ENCODE measurements at regions not wholly inside any gene's neighbourhood (a gene's known extent, or its start where the extent isn't known, plus 50 kb on each side); places are given as distances from the start of the nearest gene placed in this dataset.

- CTCF ChIA-PET: no interaction called here
- peak; percentile 34 for DNase-seq
- Mint-ChIP-seq H3K9me3 (ENCODE audit: insufficient read depth) (no peaks in the 10 kb centered on the region), H3K4me3 (no peak overlapping the region), H3K27ac (no peak overlapping the region), H3K36me3 (ENCODE audit: low read depth) (no peaks in the 10 kb centered on the region), H3K27me3 (ENCODE audit: low read depth) (peaks cover 23% of the 10 kb centered on the region), H3K4me1 (ENCODE audit: low read depth) (peaks cover 20% of the 10 kb centered on the region)
- no peak for ATAC-seq
- POLR2A ChIA-PET: no interaction called here
Observed at GRCh38 chr12:111196532-111196931, 172.4 kb downstream of the PHETA1 start.

GRCh38 chr12:111195316-111195715 lies 173.6 kb downstream of the PHETA1 start:
- H3K4me3 Mint-ChIP-seq: no peak overlapping the region
- no peak for DNase-seq
- H3K9me3 Mint-ChIP-seq (ENCODE audit: insufficient read depth): no peaks in the 10 kb centered on the region
- H3K27me3 Mint-ChIP-seq (ENCODE audit: low read depth): peaks cover 17% of the 10 kb centered on the region
- ChIA-PET POLR2A (no interaction called here), CTCF (no interaction called here)
- no peak for ATAC-seq
- no peak overlapping the region for H3K27ac Mint-ChIP-seq
- no peaks in the 10 kb centered on the region for H3K36me3 Mint-ChIP-seq (ENCODE audit: low read depth)
- peaks cover 13% of the 10 kb centered on the region for H3K4me1 Mint-ChIP-seq (ENCODE audit: low read depth)

GRCh38 chr12:111194703-111195051 lies 174.2 kb downstream of the PHETA1 start:
- H3K27me3 Mint-ChIP-seq (ENCODE audit: low read depth): peaks cover 15% of the 10 kb centered on the region
- ChIA-PET CTCF (no interaction called here), POLR2A (no interaction called here)
- no peak overlapping the region for H3K27ac Mint-ChIP-seq
- H3K9me3 Mint-ChIP-seq (ENCODE audit: insufficient read depth): no peaks in the 10 kb centered on the region
- no peak for ATAC-seq
- no peak overlapping the region for H3K4me3 Mint-ChIP-seq
- peaks cover 13% of the 10 kb centered on the region for H3K4me1 Mint-ChIP-seq (ENCODE audit: low read depth)
- no peaks in the 10 kb centered on the region for H3K36me3 Mint-ChIP-seq (ENCODE audit: low read depth)
- no peak for DNase-seq

GRCh38 chr12:111193977-111194702 lies 174.8 kb downstream of the PHETA1 start:
- no peak overlapping the region for H3K27ac Mint-ChIP-seq
- no peak for ATAC-seq
- H3K27me3 Mint-ChIP-seq (ENCODE audit: low read depth): peaks cover 13% of the 10 kb centered on the region
- H3K36me3 Mint-ChIP-seq (ENCODE audit: low read depth): no peaks in the 10 kb centered on the region
- ChIA-PET CTCF (no interaction called here), POLR2A (no interaction called here)
- H3K4me1 Mint-ChIP-seq (ENCODE audit: low read depth): peaks cover 13% of the 10 kb centered on the region
- H3K9me3 Mint-ChIP-seq (ENCODE audit: insufficient read depth): no peaks in the 10 kb centered on the region
- H3K4me3 Mint-ChIP-seq: no peak overlapping the region
- DNase-seq: no peak

- H3K36me3 Mint-ChIP-seq (ENCODE audit: low read depth): no peaks in the 10 kb centered on the region
- H3K9me3 Mint-ChIP-seq (ENCODE audit: insufficient read depth): no peaks in the 10 kb centered on the region
- no peak for DNase-seq
- H3K27ac Mint-ChIP-seq: no peak overlapping the region
- ATAC-seq: no peak
- peaks cover 13% of the 10 kb centered on the region for H3K27me3 Mint-ChIP-seq (ENCODE audit: low read depth)
- CTCF ChIA-PET: no interaction called here
- peaks cover 13% of the 10 kb centered on the region for H3K4me1 Mint-ChIP-seq (ENCODE audit: low read depth)
- no peak overlapping the region for H3K4me3 Mint-ChIP-seq
- POLR2A ChIA-PET: no interaction called here
Observed at GRCh38 chr12:111193496-111193895, 175.4 kb downstream of the PHETA1 start.

GRCh38 chr12:111193067-111193466 lies 175.8 kb downstream of the PHETA1 start:
- ATAC-seq: no peak
- ChIA-PET POLR2A (no interaction called here), CTCF (no interaction called here)
- no peak for DNase-seq
- Mint-ChIP-seq H3K27me3 (ENCODE audit: low read depth) (peaks cover 13% of the 10 kb centered on the region), H3K4me3 (no peak overlapping the region), H3K36me3 (ENCODE audit: low read depth) (no peaks in the 10 kb centered on the region), H3K4me1 (ENCODE audit: low read depth) (peaks cover 13% of the 10 kb centered on the region), H3K9me3 (ENCODE audit: insufficient read depth) (no peaks in the 10 kb centered on the region), H3K27ac (no peak overlapping the region)

- ChIA-PET CTCF (no interaction called here), POLR2A (no interaction called here)
- ATAC-seq (no peak), DNase-seq (no peak)
- no peak overlapping the region for H3K27ac Mint-ChIP-seq
- H3K36me3 Mint-ChIP-seq (ENCODE audit: low read depth): no peaks in the 10 kb centered on the region
- peaks cover 13% of the 10 kb centered on the region for H3K27me3 Mint-ChIP-seq (ENCODE audit: low read depth)
- H3K4me3 Mint-ChIP-seq: no peak overlapping the region
- H3K4me1 Mint-ChIP-seq (ENCODE audit: low read depth): peaks cover 13% of the 10 kb centered on the region
- H3K9me3 Mint-ChIP-seq (ENCODE audit: insufficient read depth): no peaks in the 10 kb centered on the region
Observed at GRCh38 chr12:111192647-111193046, 176.2 kb downstream of the PHETA1 start.

- DNase-seq: no peak
- H3K27ac Mint-ChIP-seq: no peak overlapping the region
- no peaks in the 10 kb centered on the region for H3K9me3 Mint-ChIP-seq (ENCODE audit: insufficient read depth)
- CTCF ChIA-PET: interaction anchor here (1.6 kb wide), 1 partner anchor 295 kb away, joined by 3 read pairs; no protein-coding TSS in a partner anchor
- ATAC-seq: no peak
- POLR2A ChIA-PET: no interaction called here
- no peak overlapping the region for H3K4me3 Mint-ChIP-seq
- peaks cover 4% of the 10 kb centered on the region for H3K4me1 Mint-ChIP-seq (ENCODE audit: low read depth)
- H3K27me3 Mint-ChIP-seq (ENCODE audit: low read depth): peaks cover under 1% of the 10 kb centered on the region
- no peaks in the 10 kb centered on the region for H3K36me3 Mint-ChIP-seq (ENCODE audit: low read depth)
Observed at GRCh38 chr12:111190741-111191526, 178.0 kb downstream of the PHETA1 start.

- Mint-ChIP-seq H3K9me3 (ENCODE audit: insufficient read depth) (no peaks in the 10 kb centered on the region), H3K27ac (no peak overlapping the region), H3K4me1 (ENCODE audit: low read depth) (peaks cover under 1% of the 10 kb centered on the region), H3K27me3 (ENCODE audit: low read depth) (no peaks in the 10 kb centered on the region), H3K4me3 (no peak overlapping the region), H3K36me3 (ENCODE audit: low read depth) (no peaks in the 10 kb centered on the region)
- no peak for ATAC-seq
- ChIA-PET CTCF (no interaction called here), POLR2A (no interaction called here)
- no peak for DNase-seq
Observed at GRCh38 chr12:111189792-111190191, 179.1 kb downstream of the PHETA1 start.

GRCh38 chr12:111188436-111188835 lies 180.5 kb downstream of the PHETA1 start:
- CTCF ChIA-PET: no interaction called here
- no peak for ATAC-seq
- H3K27me3 Mint-ChIP-seq (ENCODE audit: low read depth): no peaks in the 10 kb centered on the region

GRCh38 chr12:111186347-111186746 lies 182.5 kb downstream of the PHETA1 start:
- Mint-ChIP-seq H3K27me3 (ENCODE audit: low read depth) (peaks cover 13% of the 10 kb centered on the region), H3K4me3 (no peak overlapping the region), H3K4me1 (ENCODE audit: low read depth) (no peaks in the 10 kb centered on the region), H3K27ac (no peak overlapping the region), H3K36me3 (ENCODE audit: low read depth) (no peaks in the 10 kb centered on the region), H3K9me3 (ENCODE audit: insufficient read depth) (no peaks in the 10 kb centered on the region)
- ChIA-PET CTCF (no interaction called here), POLR2A (no interaction called here)
- ATAC-seq (no peak), DNase-seq (no peak)

More at GRCh38 chr12:111188436-111188835, 180.5 kb downstream of the PHETA1 start:
- DNase-seq: no peak
- Mint-ChIP-seq H3K9me3 (ENCODE audit: insufficient read depth) (no peaks in the 10 kb centered on the region), H3K4me3 (no peak overlapping the region), H3K36me3 (ENCODE audit: low read depth) (no peaks in the 10 kb centered on the region), H3K27ac (no peak overlapping the region), H3K4me1 (ENCODE audit: low read depth) (no peaks in the 10 kb centered on the region)
- POLR2A ChIA-PET: no interaction called here

GRCh38 chr12:111185889-111186227 lies 183.0 kb downstream of the PHETA1 start:
- ChIA-PET CTCF (no interaction called here), POLR2A (no interaction called here)
- H3K36me3 Mint-ChIP-seq (ENCODE audit: low read depth): no peaks in the 10 kb centered on the region
- DNase-seq: no peak
- H3K4me3 Mint-ChIP-seq: no peak overlapping the region
- peaks cover 17% of the 10 kb centered on the region for H3K27me3 Mint-ChIP-seq (ENCODE audit: low read depth)
- H3K4me1 Mint-ChIP-seq (ENCODE audit: low read depth): no peaks in the 10 kb centered on the region
- peak overlapping the region; percentile 14 for H3K27ac Mint-ChIP-seq
- no peaks in the 10 kb centered on the region for H3K9me3 Mint-ChIP-seq (ENCODE audit: insufficient read depth)
- ATAC-seq: no peak
